ENCODE measurements at regions not wholly inside any gene's neighbourhood (a gene's known extent, or its start where the extent isn't known, plus 50 kb on each side); places are given as distances from the start of the nearest gene placed in this dataset.
"Not testable (repeated sequence)": the region's sequence is repeated elsewhere in the genome, so short reads cannot be mapped to it uniquely, and the experiment has no call there.

- Mint-ChIP-seq H3K27me3 (no peaks in the 10 kb centered on the region), H3K27ac (no peak overlapping the region), H3K4me1 (ENCODE audit: low read depth) (no peaks in the 10 kb centered on the region), H3K9me3 (ENCODE audit: low read depth) (peaks cover 11% of the 10 kb centered on the region), H3K36me3 (ENCODE audit: insufficient read depth) (no peaks in the 10 kb centered on the region), H3K4me3 (ENCODE audit: low read depth) (no peak overlapping the region)
- no peak for DNase-seq (ENCODE audit: low spot score, unreplicated experiment)
- TF ChIP-seq CTCF (IDR thresholded peaks at IDR 0.05; ENCODE audit: unreplicated experiment) = no peak
These were observed 310.6 kb downstream of the NSUN3 start for GRCh38 chr3:94373456-94373855.

GRCh38 chr3:94374439-94375161, 311.7 kb downstream of the NSUN3 start:
- TF ChIP-seq CTCF (IDR thresholded peaks at IDR 0.05; ENCODE audit: unreplicated experiment) = no peak
- Mint-ChIP-seq H3K36me3 (ENCODE audit: insufficient read depth) (no peaks in the 10 kb centered on the region), H3K4me3 (ENCODE audit: low read depth) (no peak overlapping the region), H3K27ac (no peak overlapping the region), H3K27me3 (no peaks in the 10 kb centered on the region), H3K4me1 (ENCODE audit: low read depth) (no peaks in the 10 kb centered on the region), H3K9me3 (ENCODE audit: low read depth) (no peaks in the 10 kb centered on the region)
- DNase-seq (ENCODE audit: low spot score, unreplicated experiment) = no peak

GRCh38 chr3:94377123-94377696, 314.3 kb downstream of the NSUN3 start:
- not testable (repeated sequence) for DNase-seq (ENCODE audit: low spot score, unreplicated experiment); H3K27me3 Mint-ChIP-seq; H3K9me3 Mint-ChIP-seq (ENCODE audit: low read depth); H3K4me3 Mint-ChIP-seq (ENCODE audit: low read depth); H3K27ac Mint-ChIP-seq; H3K36me3 Mint-ChIP-seq (ENCODE audit: insufficient read depth); H3K4me1 Mint-ChIP-seq (ENCODE audit: low read depth)

GRCh38 chr3:94377863-94378262, 315.0 kb downstream of the NSUN3 start:
- not testable (repeated sequence) for H3K4me3 Mint-ChIP-seq (ENCODE audit: low read depth); DNase-seq (ENCODE audit: low spot score, unreplicated experiment); H3K4me1 Mint-ChIP-seq (ENCODE audit: low read depth); H3K36me3 Mint-ChIP-seq (ENCODE audit: insufficient read depth); H3K9me3 Mint-ChIP-seq (ENCODE audit: low read depth); H3K27ac Mint-ChIP-seq; H3K27me3 Mint-ChIP-seq

- Mint-ChIP-seq H3K9me3 (ENCODE audit: low read depth) (no peaks in the 10 kb centered on the region), H3K4me3 (ENCODE audit: low read depth) (no peak overlapping the region), H3K4me1 (ENCODE audit: low read depth) (no peaks in the 10 kb centered on the region), H3K36me3 (ENCODE audit: insufficient read depth) (no peaks in the 10 kb centered on the region), H3K27ac (no peak overlapping the region), H3K27me3 (no peaks in the 10 kb centered on the region)
- TF ChIP-seq CTCF (IDR thresholded peaks at IDR 0.05; ENCODE audit: unreplicated experiment) = no peak
- no peak for DNase-seq (ENCODE audit: low spot score, unreplicated experiment)
These were observed 315.5 kb downstream of the NSUN3 start for GRCh38 chr3:94378322-94378721.

GRCh38 chr3:94379264-94379663, 316.4 kb downstream of the NSUN3 start:
- no peaks in the 10 kb centered on the region for H3K36me3 Mint-ChIP-seq (ENCODE audit: insufficient read depth)
- H3K4me1 Mint-ChIP-seq (ENCODE audit: low read depth) = no peaks in the 10 kb centered on the region
- H3K4me3 Mint-ChIP-seq (ENCODE audit: low read depth) = no peak overlapping the region
- DNase-seq (ENCODE audit: low spot score, unreplicated experiment) = no peak
- H3K27me3 Mint-ChIP-seq = no peaks in the 10 kb centered on the region
- H3K27ac Mint-ChIP-seq = no peak overlapping the region
- no peak for TF ChIP-seq CTCF (IDR thresholded peaks at IDR 0.05; ENCODE audit: unreplicated experiment)
- H3K9me3 Mint-ChIP-seq (ENCODE audit: low read depth) = no peaks in the 10 kb centered on the region

All from progenitor cell of endocrine pancreas (in vitro differentiated cells).